ENCODE measurements at regions not wholly inside any gene's neighbourhood (a gene's known extent, or its start where the extent isn't known, plus 50 kb on each side); places are given as distances from the start of the nearest gene placed in this dataset.

DNA sequence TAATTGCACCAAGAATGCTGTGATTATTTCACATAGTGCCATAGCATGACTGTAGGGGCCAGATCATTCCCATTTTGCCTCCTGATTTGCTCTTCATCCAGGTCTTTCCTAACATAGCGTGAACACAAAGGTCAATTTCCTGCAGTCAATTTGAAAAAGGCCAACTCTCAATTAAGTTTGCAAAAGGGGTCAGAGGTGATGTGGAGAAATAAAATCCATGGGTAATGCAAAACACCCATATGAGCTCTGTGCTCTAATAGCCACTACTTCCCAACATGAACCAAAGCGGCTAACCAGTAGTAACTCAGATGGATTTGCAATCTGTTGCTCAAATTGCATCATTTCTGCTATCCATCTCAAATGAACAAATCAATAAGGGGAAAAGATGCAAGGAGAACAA lies 275.5 kb upstream of the SOX9 start:
- Histone ChIP-seq H3K4me3 (ENCODE audit: insufficient read depth, low read depth, low read length) (no peak overlapping the region), H3K27me3 (ENCODE audit: control insufficient read depth, insufficient read depth, low read length, poor library complexity, severe bottlenecking) (no peaks in the 10 kb centered on the region), H3K27ac (ENCODE audit: insufficient read depth, low read depth, low read length, poor library complexity, severe bottlenecking) (no peak overlapping the region), H3K36me3 (ENCODE audit: control insufficient read depth, insufficient read depth, low read length) (no peaks in the 10 kb centered on the region), H3K9me3 (ENCODE audit: control insufficient read depth, low read length) (no peaks in the 10 kb centered on the region), H3K4me1 (ENCODE audit: control insufficient read depth, insufficient read depth, low read length) (no peaks in the 10 kb centered on the region)
- WGBS, 2 experiments: 100% methylated on average over 2 of the region's 2 CpGs

DNA sequence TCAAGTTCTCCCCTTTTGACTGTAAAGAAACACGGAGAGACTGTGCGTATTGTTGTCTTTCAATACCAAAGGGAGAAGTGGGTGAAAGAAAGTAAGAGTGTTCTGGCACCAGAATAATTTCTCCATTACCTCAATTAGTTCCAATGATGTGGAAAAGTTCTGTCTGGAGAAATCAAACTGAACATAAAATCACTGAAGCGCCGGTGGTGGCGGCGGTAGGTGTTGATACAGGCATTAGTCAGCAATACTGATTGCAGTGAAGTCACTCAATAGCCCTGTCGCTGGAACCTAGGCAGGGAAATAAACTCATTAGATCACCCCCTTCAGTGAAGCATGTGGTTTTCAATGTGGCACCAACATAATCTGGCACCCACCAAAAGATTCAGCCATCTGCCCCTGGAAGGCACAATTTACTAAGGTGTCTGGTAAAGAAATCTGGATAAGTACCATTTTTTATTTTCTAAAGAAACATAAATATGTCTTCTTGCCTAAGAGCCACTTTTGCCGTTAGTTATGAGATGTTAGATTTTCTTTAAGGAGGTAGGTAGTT lies 274.2 kb upstream of the SOX9 start:
- WGBS, 2 experiments: 93 to 97% methylated on average over 5 to 8 of the region's 8 CpGs
- Histone ChIP-seq H3K36me3 (ENCODE audit: control insufficient read depth, insufficient read depth, low read length) (no peaks in the 10 kb centered on the region), H3K4me3 (ENCODE audit: insufficient read depth, low read depth, low read length) (no peak overlapping the region), H3K4me1 (ENCODE audit: control insufficient read depth, insufficient read depth, low read length) (no peaks in the 10 kb centered on the region), H3K9me3 (ENCODE audit: control insufficient read depth, low read length) (no peaks in the 10 kb centered on the region), H3K27ac (ENCODE audit: insufficient read depth, low read depth, low read length, poor library complexity, severe bottlenecking) (no peak overlapping the region), H3K27me3 (ENCODE audit: control insufficient read depth, insufficient read depth, low read length, poor library complexity, severe bottlenecking) (no peaks in the 10 kb centered on the region)

DNA sequence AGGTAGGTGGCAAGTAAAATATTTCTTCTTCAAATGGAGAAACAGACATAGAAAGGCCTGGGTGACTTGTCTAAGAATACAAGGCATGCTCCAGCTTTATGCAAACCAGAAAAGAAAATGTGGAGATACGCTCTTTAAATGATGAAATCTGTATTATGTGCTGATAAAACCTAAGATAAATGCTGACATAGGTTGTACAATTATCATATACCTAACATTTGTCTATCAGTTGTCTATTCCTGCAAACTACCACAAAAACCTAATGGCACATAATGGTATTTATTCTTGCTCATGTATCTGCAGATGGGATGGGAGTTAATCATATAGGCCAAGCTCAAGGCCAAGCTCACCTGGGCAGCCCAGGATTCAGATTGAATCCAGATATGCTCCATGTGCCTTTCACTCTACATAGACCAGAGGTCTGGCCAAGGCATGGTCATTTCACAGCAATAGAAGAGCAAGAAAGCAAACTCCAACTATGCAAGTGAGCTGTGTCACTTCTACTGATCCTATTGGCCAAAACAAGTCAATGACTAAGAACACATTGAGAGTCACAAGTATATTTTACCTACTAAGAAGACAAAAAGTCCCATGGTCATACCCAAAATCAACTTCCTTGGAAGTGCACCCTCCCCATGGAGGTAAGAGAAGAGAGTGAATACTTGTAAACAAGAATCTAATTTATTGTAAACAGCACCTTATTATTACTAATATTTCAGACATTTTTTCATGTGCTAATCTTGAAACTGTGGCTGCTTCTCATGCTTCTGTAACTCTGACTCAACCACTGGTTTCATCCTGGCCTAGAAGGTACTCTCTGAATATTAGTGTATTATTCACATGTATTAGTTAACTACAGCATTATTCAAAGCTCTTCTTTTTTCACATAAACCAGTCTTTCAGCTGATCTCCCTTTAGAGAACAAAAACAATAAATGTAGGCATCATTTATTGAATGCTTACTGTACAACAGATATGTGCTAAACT lies 270.7 kb upstream of the SOX9 start:
- H3K27ac ChIP-seq (ENCODE audit: insufficient read depth, low read depth, low read length, poor library complexity, severe bottlenecking): no peak overlapping the region
- H3K36me3 ChIP-seq (ENCODE audit: control insufficient read depth, insufficient read depth, low read length): no peaks in the 10 kb centered on the region
- no peak overlapping the region for H3K4me3 ChIP-seq (ENCODE audit: insufficient read depth, low read depth, low read length)
- H3K27me3 ChIP-seq (ENCODE audit: control insufficient read depth, insufficient read depth, low read length, poor library complexity, severe bottlenecking): no peaks in the 10 kb centered on the region
- WGBS, 2 experiments: 100% methylated on average over 1 of the region's 1 CpG
- H3K9me3 ChIP-seq (ENCODE audit: control insufficient read depth, low read length): no peaks in the 10 kb centered on the region
- peaks cover 9% of the 10 kb centered on the region for H3K4me1 ChIP-seq (ENCODE audit: control insufficient read depth, insufficient read depth, low read length)

DNA sequence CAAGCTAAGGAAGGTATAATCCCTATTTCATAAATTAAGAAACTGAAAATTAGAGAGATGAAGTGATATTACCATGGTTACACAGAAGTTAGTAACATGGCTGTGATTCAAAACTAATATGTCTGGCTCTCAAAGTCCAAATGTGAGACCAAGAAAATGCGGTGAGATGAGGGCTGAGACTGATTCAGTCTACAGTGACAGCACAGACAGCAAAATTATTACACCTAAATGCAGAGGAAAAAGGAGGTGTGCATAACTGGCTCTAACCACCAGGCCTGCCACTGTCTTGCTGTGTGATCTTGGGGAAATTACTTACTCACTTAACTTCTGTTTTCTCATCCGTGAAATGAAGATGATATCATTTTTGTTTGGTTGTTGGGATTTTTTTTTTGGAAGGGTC lies 270.0 kb upstream of the SOX9 start:
- WGBS, 2 experiments: 98 to 100% methylated on average over 1 to 2 of the region's 2 CpGs
- H3K36me3 ChIP-seq (ENCODE audit: control insufficient read depth, insufficient read depth, low read length): no peaks in the 10 kb centered on the region
- H3K4me1 ChIP-seq (ENCODE audit: control insufficient read depth, insufficient read depth, low read length): peaks cover 15% of the 10 kb centered on the region
- no peak overlapping the region for H3K27ac ChIP-seq (ENCODE audit: insufficient read depth, low read depth, low read length, poor library complexity, severe bottlenecking)
- H3K27me3 ChIP-seq (ENCODE audit: control insufficient read depth, insufficient read depth, low read length, poor library complexity, severe bottlenecking): no peaks in the 10 kb centered on the region
- no peak overlapping the region for H3K4me3 ChIP-seq (ENCODE audit: insufficient read depth, low read depth, low read length)
- no peaks in the 10 kb centered on the region for H3K9me3 ChIP-seq (ENCODE audit: control insufficient read depth, low read length)

DNA sequence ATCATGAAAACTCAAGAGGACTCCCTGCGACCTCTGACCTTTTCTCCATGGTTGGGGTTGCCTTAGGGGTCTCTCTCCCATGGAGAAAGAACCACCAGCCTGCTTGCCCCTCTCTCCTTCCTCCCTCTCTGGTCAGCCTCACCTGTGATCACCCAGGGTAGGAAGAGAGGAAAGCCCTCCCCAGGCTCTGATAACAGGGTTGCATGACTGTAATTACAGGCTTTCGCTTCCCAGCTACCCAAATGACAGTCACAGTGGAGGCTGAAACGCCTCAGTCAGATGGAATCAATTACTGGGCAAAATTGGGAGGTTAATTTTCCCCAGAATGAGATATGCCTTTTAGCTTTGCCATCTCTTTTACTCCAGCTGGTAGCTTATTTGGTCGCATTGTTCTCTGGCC lies 265.8 kb upstream of the SOX9 start:
- WGBS, 2 experiments: 85 to 91% methylated on average over 4 of the region's 4 CpGs
- Histone ChIP-seq H3K9me3 (ENCODE audit: control insufficient read depth, low read length) (no peaks in the 10 kb centered on the region), H3K36me3 (ENCODE audit: control insufficient read depth, insufficient read depth, low read length) (no peaks in the 10 kb centered on the region), H3K4me1 (ENCODE audit: control insufficient read depth, insufficient read depth, low read length) (peaks cover 15% of the 10 kb centered on the region), H3K4me3 (ENCODE audit: insufficient read depth, low read depth, low read length) (no peak overlapping the region), H3K27ac (ENCODE audit: insufficient read depth, low read depth, low read length, poor library complexity, severe bottlenecking) (peak overlapping the region; percentile 3), H3K27me3 (ENCODE audit: control insufficient read depth, insufficient read depth, low read length, poor library complexity, severe bottlenecking) (no peaks in the 10 kb centered on the region)

DNA sequence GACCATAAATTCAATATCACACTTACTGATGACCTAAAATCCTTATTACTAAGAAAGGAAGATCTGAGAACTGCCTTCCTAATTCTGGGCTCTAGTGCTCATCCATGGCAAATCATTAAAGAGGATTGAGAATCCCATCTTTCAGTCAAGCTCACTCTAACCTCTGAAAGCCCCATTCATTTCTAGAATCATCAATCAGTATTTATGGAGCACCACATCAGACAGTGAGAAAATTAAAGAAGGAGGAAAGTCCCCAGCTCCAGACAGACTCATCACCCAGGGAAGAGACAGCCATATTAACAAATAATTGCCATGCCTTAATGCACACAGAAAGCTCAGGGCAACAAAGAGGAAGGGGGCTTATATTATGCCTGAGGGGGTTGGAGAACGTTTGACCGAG lies 256.1 kb upstream of the SOX9 start:
- WGBS, 2 experiments: 79 to 80% methylated on average over 2 of the region's 2 CpGs
- H3K27ac ChIP-seq (ENCODE audit: insufficient read depth, low read depth, low read length, poor library complexity, severe bottlenecking): no peak overlapping the region
- no peaks in the 10 kb centered on the region for H3K36me3 ChIP-seq (ENCODE audit: control insufficient read depth, insufficient read depth, low read length)
- H3K4me3 ChIP-seq (ENCODE audit: insufficient read depth, low read depth, low read length): no peak overlapping the region
- no peaks in the 10 kb centered on the region for H3K27me3 ChIP-seq (ENCODE audit: control insufficient read depth, insufficient read depth, low read length, poor library complexity, severe bottlenecking)
- H3K9me3 ChIP-seq (ENCODE audit: control insufficient read depth, low read length): no peaks in the 10 kb centered on the region
- H3K4me1 ChIP-seq (ENCODE audit: control insufficient read depth, insufficient read depth, low read length): no peaks in the 10 kb centered on the region

DNA sequence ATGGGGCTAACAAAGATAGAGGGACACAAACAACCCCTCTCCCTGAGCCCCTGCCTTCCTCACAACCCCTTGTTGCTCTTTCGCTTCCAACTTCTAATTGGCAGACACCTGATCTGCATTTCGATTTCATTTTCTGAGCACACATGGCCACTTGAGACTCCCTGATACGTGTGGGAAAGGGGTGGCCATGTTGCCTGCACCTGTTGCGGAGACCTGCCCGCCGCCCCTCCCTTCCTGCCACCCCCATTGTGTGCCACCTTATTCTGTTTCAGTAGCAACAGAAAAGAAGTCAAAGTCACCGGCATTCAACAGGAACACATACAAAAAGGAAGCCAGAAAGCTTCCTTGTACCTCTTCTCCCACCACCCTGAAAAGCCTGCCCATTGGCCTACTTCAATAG lies 254.7 kb upstream of the SOX9 start:
- Histone ChIP-seq H3K27me3 (ENCODE audit: control insufficient read depth, insufficient read depth, low read length, poor library complexity, severe bottlenecking) (no peaks in the 10 kb centered on the region), H3K36me3 (ENCODE audit: control insufficient read depth, insufficient read depth, low read length) (no peaks in the 10 kb centered on the region), H3K4me3 (ENCODE audit: insufficient read depth, low read depth, low read length) (no peak overlapping the region), H3K27ac (ENCODE audit: insufficient read depth, low read depth, low read length, poor library complexity, severe bottlenecking) (no peak overlapping the region), H3K4me1 (ENCODE audit: control insufficient read depth, insufficient read depth, low read length) (peaks cover 5% of the 10 kb centered on the region), H3K9me3 (ENCODE audit: control insufficient read depth, low read length) (no peaks in the 10 kb centered on the region)
- WGBS, 2 experiments: 94 to 95% methylated on average over 7 of the region's 7 CpGs

DNA sequence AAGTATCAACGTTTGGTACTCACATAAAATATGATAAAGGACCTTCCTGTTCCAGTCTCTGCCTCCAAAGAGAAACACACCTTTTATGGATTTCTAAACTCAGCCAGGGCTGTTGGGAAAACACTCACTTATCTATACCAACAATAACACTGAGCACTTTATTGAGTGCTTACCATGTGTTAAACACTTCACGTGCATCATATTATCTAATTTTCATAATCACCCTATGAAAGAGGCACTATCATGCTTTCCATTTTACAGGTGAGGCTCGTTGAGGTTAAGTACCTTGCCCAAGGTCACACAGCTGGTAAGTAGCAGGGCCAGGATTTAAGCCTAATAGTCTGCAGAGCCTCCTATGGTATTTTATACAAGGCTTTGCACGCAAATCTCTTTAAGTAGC lies 251.5 kb upstream of the SOX9 start:
- no peaks in the 10 kb centered on the region for H3K9me3 ChIP-seq (ENCODE audit: control insufficient read depth, low read length)
- 93 to 94% methylated on average over 4 of the region's 4 CpGs for WGBS, 2 experiments
- H3K4me1 ChIP-seq (ENCODE audit: control insufficient read depth, insufficient read depth, low read length): peaks cover 8% of the 10 kb centered on the region
- H3K27ac ChIP-seq (ENCODE audit: insufficient read depth, low read depth, low read length, poor library complexity, severe bottlenecking): no peak overlapping the region
- no peaks in the 10 kb centered on the region for H3K27me3 ChIP-seq (ENCODE audit: control insufficient read depth, insufficient read depth, low read length, poor library complexity, severe bottlenecking)
- H3K36me3 ChIP-seq (ENCODE audit: control insufficient read depth, insufficient read depth, low read length): no peaks in the 10 kb centered on the region
- H3K4me3 ChIP-seq (ENCODE audit: insufficient read depth, low read depth, low read length): no peak overlapping the region

DNA sequence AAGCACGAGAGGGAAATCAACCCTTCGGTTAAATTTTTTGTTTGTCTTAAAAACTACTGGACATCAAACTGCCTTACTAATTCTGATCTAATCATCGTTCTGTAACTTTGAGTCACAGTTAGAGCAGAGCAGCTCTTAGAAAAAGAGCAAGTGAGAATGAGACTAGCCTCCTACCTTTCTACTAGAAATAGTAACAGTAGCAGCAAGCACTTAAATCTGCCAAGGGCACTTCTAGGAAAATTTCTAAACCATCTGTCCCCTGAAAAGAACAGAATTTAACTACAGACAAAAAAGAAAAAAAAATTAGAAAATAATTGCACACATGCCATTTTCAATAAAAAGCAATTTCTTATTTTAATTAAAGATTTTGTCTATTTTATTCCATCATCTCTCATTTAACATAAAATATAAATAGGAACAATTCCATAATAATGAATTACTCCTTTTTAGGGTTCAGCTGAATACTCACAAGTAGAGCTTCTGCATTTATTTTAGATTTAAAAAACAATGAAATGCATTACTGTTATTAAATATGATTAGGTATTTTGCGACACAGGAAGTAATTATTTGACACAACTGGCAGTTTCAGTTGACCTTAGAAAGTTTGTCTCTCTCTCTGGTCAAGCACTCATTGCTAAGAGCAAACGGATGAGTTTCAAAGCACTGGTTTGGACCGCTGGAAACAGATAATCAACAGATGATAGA lies 250.8 kb upstream of the SOX9 start:
- Histone ChIP-seq H3K36me3 (ENCODE audit: control insufficient read depth, insufficient read depth, low read length) (no peaks in the 10 kb centered on the region), H3K27me3 (ENCODE audit: control insufficient read depth, insufficient read depth, low read length, poor library complexity, severe bottlenecking) (no peaks in the 10 kb centered on the region), H3K27ac (ENCODE audit: insufficient read depth, low read depth, low read length, poor library complexity, severe bottlenecking) (no peak overlapping the region), H3K4me1 (ENCODE audit: control insufficient read depth, insufficient read depth, low read length) (peaks cover 8% of the 10 kb centered on the region), H3K4me3 (ENCODE audit: insufficient read depth, low read depth, low read length) (no peak overlapping the region), H3K9me3 (ENCODE audit: control insufficient read depth, low read length) (no peaks in the 10 kb centered on the region)
- 86 to 90% methylated on average over 6 of the region's 6 CpGs for WGBS, 2 experiments

DNA sequence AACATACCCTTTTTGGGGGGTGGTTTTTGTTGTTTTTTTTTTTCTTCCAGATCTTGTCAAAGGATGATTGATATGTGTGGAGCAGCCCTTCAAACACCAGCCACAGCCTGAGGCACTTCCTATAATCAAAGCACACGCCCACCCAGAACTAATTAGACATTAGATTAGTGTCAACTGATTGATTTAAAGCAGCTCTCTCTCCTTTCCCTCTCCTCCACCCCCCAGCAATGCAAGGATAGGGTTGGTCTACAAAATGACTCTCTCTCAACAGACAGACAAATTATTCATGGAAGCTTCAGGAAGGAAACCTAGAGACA lies 250.3 kb upstream of the SOX9 start:
- H3K4me1 ChIP-seq (ENCODE audit: control insufficient read depth, insufficient read depth, low read length): peaks cover 8% of the 10 kb centered on the region
- H3K27me3 ChIP-seq (ENCODE audit: control insufficient read depth, insufficient read depth, low read length, poor library complexity, severe bottlenecking): no peaks in the 10 kb centered on the region
- no peak overlapping the region for H3K27ac ChIP-seq (ENCODE audit: insufficient read depth, low read depth, low read length, poor library complexity, severe bottlenecking)
- no peak overlapping the region for H3K4me3 ChIP-seq (ENCODE audit: insufficient read depth, low read depth, low read length)
- no peaks in the 10 kb centered on the region for H3K9me3 ChIP-seq (ENCODE audit: control insufficient read depth, low read length)
- WGBS, 2 experiments: 50 to 86% methylated on average over 1 of the region's 1 CpG
- H3K36me3 ChIP-seq (ENCODE audit: control insufficient read depth, insufficient read depth, low read length): no peaks in the 10 kb centered on the region

Measured in ectodermal cell (in vitro differentiated cells).